ENCODE measurements at regions not wholly inside any gene's neighbourhood (a gene's known extent, or its start where the extent isn't known, plus 50 kb on each side); places are given as distances from the start of the nearest gene placed in this dataset.
"Not testable (repeated sequence)": the region's sequence is repeated elsewhere in the genome, so short reads cannot be mapped to it uniquely, and the experiment has no call there.

DNA sequence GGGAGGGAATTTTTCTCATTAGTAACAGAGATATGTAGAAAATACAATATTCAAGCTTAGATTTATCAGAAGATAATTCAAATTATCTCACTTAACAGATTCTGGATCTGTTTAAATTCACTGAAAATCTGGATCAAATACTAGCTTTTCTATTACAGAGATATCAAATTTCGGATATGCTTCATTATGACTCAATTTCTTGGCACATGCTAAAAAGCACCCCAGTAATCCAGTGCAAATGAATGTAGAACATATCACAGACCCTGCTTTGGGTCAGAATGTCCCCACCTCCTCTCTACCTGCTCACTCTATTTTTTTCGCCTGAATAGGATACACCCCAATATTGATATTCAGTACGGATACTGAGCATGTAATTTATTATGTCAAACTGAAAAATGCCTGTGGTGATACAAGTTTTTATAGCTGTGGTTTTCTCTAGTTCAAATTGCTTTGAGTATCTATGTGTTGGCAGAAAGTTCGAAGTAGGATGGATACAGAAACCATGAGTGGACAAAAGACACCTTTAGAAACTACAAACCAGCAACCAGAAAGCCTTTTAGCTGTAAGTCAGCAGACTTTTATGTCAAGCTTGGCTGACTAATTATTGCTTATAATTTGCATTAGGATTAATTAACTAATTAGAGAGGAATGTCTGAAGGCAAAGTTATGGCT is 290.0 kb downstream of the TFAP2B start:
- Mint-ChIP-seq H3K4me3 (no peak overlapping the region), H3K27ac (no peak overlapping the region), H3K4me1 (no peaks in the 10 kb centered on the region), H3K9me3 (peaks cover 5 to 8% of the 10 kb centered on the region in 2 donors), H3K27me3 (no peaks in the 10 kb centered on the region)
- ATAC-seq = no peak
- no peak for DNase-seq

DNA sequence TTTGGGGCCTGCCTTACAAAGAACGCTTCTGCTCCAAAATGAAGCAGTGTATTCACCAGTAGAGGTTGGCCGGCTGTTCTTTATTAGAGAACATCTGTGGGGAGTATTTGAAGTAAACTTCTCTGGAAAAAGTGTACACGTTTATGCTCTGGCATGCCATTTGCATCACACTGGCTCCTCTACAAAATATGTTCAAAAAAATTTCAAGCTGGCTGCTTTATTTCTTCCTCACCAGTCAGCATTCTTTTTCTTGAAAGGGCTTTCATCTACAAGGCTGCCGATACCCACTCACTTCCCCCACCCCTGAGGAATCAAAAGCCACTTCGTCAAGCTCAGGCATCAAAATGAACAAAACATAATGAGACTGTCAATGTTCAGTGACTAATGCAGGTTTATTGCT is 294.1 kb downstream of the TFAP2B start:
- no peaks in the 10 kb centered on the region for H3K9me3 Mint-ChIP-seq
- H3K27me3 Mint-ChIP-seq = no peaks in the 10 kb centered on the region
- ATAC-seq (no peak), DNase-seq (no peak)
- H3K4me3 Mint-ChIP-seq = no peak overlapping the region
- H3K27ac Mint-ChIP-seq = no peak overlapping the region
- no peaks in the 10 kb centered on the region for H3K4me1 Mint-ChIP-seq

DNA sequence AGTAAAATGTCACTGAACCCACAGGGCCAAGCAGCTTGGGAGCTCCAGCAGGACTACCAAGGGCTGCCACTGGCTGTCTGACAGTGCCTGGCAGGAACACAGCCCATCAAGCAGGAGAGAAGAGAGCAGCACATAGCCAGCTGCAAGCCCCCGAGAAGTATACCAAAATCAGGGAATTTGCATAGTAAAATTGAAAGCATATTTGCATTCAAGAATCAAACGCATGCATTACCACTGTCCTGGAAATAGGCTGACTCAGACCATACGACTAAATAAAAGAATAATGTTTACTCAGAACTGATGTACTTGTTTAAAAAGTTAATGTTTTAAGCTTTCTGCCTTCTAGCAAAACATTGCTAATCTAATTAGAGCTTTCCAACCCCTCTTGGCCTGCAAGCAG is 298.1 kb downstream of the TFAP2B start:
- Mint-ChIP-seq H3K4me1 (no peaks in the 10 kb centered on the region), H3K4me3 (no peak overlapping the region), H3K27ac (no peak overlapping the region), H3K9me3 (no peaks in the 10 kb centered on the region), H3K27me3 (no peaks in the 10 kb centered on the region)
- DNase-seq = no peak
- no peak for ATAC-seq

DNA sequence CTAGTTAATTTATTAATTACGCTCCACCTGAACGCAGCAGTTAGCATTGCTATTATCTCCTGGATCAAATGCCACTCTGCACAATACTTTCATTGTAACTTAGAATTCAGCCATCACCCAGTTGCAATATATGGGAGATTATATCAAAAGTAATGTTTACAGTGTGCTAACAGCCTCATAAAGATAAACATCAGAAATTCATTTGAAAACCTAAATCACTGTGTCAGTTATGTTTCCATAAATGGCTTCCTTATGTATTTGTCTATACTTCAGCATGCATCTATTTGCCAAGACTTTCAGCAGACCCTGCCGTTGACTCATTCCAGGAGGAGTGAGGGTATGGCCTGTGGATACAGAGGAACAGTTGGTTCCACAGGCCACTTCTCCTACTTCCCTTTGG is 300.1 kb downstream of the TFAP2B start:
- H3K9me3 Mint-ChIP-seq = no peaks in the 10 kb centered on the region
- no peak overlapping the region for H3K27ac Mint-ChIP-seq
- H3K27me3 Mint-ChIP-seq = no peaks in the 10 kb centered on the region
- DNase-seq (no peak), ATAC-seq (no peak)
- H3K4me1 Mint-ChIP-seq = no peaks in the 10 kb centered on the region
- no peak overlapping the region for H3K4me3 Mint-ChIP-seq

DNA sequence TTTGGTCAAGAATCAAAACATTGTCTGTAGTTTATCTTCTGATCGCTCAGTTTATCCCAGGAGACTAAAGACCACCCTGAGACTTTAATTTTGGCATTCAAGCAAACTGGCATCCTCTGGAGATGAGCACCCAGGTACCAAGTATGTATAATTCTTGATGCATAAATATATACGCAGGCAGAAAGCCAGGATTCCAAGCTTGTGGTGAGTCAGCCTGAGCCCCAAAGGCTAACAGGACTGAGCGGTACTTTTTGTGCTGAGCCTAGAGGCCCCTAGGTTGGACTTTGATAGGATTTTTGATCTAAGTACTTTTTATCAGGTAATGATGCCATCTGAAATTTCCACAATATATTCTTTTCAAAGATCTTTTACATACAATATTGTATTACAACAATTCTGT is 301.3 kb downstream of the TFAP2B start:
- no peak for DNase-seq
- Mint-ChIP-seq H3K9me3 (no peaks in the 10 kb centered on the region), H3K4me1 (no peaks in the 10 kb centered on the region), H3K27ac (no peak overlapping the region), H3K27me3 (no peaks in the 10 kb centered on the region), H3K4me3 (no peak overlapping the region)
- ATAC-seq = no peak

DNA sequence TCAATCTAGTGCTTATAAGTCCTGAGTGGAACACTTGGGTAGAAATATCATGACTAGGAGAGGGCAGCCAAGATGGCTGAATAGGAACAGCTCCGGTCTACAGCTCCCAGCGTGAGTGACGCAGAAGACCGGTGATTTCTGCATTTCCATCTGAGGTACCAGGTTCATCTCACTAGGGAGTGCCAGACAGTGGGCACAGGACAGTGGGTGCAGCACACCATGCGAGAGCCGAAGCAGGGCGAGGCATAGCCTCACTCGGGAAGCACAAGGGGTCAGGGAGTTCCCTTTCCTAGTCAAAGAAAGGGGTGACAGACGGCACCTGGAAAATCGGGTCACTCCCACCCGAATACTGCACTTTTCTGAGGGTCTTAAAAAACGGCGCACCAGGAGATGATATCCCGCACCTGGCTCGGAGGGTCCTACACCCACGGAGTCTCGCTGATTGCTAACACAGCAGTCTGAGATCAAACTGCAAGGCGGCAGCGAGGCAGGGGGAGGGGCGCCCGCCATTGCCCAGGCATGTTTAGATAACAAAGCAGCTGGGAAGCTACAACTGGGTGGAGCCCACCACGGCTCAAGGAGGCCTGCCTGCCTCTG is 302.8 kb downstream of the TFAP2B start:
- not testable (repeated sequence) for ATAC-seq, H3K4me1 Mint-ChIP-seq, H3K27me3 Mint-ChIP-seq, H3K27ac Mint-ChIP-seq, H3K4me3 Mint-ChIP-seq, H3K9me3 Mint-ChIP-seq, DNase-seq

DNA sequence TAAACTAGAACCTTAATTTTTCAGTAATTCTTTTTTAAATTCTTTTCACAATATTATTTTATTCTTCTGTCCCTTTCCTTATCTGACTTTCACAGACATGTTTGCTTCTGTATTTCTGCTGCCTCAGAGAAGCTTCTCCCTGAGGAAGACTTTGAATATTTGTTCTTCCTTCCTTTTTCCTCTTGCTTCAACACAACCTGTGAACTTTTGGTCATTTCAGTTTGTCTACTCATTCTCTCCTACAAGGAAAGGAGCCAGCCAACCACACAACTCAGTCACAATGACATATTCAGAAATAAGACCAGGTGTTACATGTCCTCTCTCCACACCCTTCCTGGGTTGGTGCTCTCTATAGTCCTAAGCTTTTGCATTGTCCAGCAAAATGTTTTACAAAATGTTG is 310.4 kb downstream of the TFAP2B start:
- H3K4me1 Mint-ChIP-seq = no peaks in the 10 kb centered on the region
- ATAC-seq = no peak
- no peak for DNase-seq
- no peaks in the 10 kb centered on the region for H3K27me3 Mint-ChIP-seq
- H3K4me3 Mint-ChIP-seq = no peak overlapping the region
- H3K9me3 Mint-ChIP-seq = peaks cover 6 to 21% of the 10 kb centered on the region in 2 donors
- no peak overlapping the region for H3K27ac Mint-ChIP-seq

DNA sequence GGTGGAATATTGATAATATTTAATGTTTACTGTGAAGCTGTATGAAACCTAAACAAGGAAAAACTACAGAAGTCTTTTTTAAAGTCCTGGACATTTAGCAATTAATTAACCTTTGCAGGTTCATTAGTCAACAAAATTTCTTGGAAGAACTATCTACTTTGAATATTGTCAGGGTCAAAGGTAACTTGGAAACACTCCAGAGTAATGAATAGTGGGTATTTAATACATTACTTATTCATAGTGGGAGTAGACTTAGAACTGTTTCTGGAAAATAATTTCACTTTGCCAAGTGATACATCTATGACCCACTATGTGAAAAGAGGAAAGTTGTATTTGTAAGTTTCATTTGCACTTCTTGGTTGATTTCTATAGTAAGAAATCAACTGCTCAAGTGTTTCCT is 319.1 kb downstream of the TFAP2B start:
- H3K27me3 Mint-ChIP-seq = no peaks in the 10 kb centered on the region
- H3K9me3 Mint-ChIP-seq = peaks cover 0 to 30% of the 10 kb centered on the region in 2 donors
- DNase-seq = no peak
- no peaks in the 10 kb centered on the region for H3K4me1 Mint-ChIP-seq
- no peak overlapping the region for H3K4me3 Mint-ChIP-seq
- ATAC-seq = no peak
- H3K27ac Mint-ChIP-seq = no peak overlapping the region

DNA sequence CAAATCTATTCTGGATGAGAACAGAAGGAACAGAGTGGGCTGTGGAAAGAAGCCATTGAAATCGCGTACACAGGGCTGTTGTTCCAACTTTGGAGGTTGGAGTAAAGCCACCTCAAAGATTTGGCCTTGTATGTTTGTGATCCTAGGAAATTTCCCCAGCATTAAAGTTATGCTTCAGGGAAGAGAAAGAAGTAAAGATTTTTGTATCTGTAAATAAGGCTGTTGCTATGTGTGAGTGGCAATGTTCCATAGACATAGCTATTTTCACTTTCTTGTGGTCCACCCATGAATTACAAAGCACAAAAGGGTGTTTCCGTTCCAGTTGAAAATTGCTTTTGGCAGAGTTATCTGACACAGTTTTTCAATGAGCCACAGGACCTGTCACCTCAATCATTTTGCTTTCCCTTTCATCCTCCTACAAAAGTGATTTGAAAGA is 321.3 kb downstream of the TFAP2B start:
- no peaks in the 10 kb centered on the region for H3K27me3 Mint-ChIP-seq
- no peak overlapping the region for H3K4me3 Mint-ChIP-seq
- H3K9me3 Mint-ChIP-seq = peaks cover 0 to 23% of the 10 kb centered on the region in 2 donors
- no peak overlapping the region for H3K27ac Mint-ChIP-seq
- H3K4me1 Mint-ChIP-seq = no peaks in the 10 kb centered on the region
- ATAC-seq (no peak), DNase-seq (no peak)

DNA sequence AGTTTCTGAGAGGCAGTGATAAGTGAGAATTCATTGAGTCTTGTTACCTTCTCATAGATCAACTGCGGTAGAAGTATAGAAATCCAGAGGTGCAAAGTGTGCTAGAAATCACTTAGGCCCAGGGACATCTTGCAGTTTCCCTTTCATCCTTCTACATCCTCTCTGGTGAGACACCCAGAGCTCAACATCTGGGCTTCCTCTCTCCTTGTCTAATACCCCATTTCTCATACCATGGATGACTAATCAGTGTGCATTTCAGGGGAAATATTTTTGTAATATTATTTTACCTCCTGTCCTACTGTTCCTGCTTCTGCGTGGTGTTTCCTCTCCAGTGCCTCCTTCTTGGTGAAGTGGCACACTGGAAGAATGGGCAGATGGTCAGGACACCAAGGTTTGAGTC is 322.4 kb downstream of the TFAP2B start:
- no peak for ATAC-seq
- DNase-seq = no peak

DNA sequence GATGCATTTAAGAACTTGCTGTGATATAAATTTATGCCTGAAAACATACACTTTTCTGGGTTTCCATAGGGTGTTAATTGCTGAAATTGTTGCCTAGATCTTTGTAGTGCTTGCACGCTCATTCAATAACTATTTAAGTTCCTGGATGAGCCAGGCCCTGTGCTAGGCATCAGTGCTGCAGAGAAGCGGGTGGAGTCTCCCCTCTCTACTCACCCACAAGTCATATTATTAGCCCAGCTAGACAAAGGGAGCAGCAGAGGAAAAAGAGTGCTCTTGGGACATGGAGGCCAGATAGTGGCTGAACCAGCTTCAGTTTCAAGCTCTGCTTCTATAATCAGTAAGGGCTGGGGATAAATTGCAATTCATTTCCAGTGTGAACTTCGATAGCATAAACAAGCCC is 329.1 kb downstream of the TFAP2B start:
- Mint-ChIP-seq H3K27me3 (no peaks in the 10 kb centered on the region), H3K4me1 (no peaks in the 10 kb centered on the region), H3K4me3 (no peak overlapping the region), H3K9me3 (peaks cover 0 to 16% of the 10 kb centered on the region in 2 donors), H3K27ac (no peak overlapping the region)
- no peak for DNase-seq
- ATAC-seq = no peak

More for the DNA sequence above, 322.4 kb downstream of the TFAP2B start:
- Mint-ChIP-seq H3K4me1 (no peaks in the 10 kb centered on the region), H3K9me3 (peaks cover 0 to 14% of the 10 kb centered on the region in 2 donors), H3K27me3 (no peaks in the 10 kb centered on the region), H3K4me3 (no peak overlapping the region), H3K27ac (no peak overlapping the region)

DNA sequence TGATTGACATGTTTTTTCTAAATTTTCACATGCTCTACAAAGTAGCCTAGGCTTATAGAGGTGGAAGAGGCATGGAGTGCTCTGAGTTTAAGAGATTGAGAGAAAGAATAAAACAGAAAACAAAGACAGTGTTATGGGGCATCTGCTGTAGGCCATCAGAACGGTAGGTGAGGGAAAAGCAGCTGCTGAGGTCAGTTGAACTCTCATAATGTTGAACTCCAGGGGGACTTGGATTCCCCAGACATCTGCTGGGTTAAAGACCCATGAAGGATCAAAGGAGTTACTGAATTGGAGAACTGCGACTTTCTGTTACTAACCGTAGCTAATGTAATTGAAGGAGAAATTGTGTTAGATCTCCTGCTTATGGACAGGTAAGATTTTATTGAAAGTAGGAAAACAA is 333.9 kb downstream of the TFAP2B start:
- Mint-ChIP-seq H3K27ac (no peak overlapping the region), H3K27me3 (no peaks in the 10 kb centered on the region), H3K9me3 (peaks cover 9% of the 10 kb centered on the region in 2 donors), H3K4me3 (no peak overlapping the region), H3K4me1 (no peaks in the 10 kb centered on the region)
- DNase-seq = no peak
- no peak for ATAC-seq

DNA sequence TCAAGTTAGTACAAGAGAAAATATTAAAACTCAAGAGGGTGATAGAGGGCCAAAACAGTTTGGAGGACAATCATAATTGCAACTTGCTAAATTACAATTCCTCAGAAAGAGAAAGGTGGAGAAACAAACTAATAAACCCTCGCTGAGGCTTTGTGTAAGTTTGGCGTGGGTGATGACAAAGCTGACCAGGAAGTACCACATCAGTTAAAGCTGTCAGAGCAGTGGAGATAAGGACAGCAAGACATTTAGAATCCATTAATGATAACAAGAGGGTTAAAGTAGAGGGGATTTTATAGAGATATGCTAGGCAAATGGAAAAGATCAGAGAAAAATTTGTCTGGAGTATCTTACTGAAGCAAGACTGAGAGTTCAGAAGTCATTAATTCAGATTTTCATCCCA is 334.4 kb downstream of the TFAP2B start:
- Mint-ChIP-seq H3K9me3 (peaks cover 9% of the 10 kb centered on the region in 2 donors), H3K4me1 (no peaks in the 10 kb centered on the region), H3K27me3 (no peaks in the 10 kb centered on the region), H3K4me3 (no peak overlapping the region), H3K27ac (no peak overlapping the region)
- DNase-seq = no peak
- ATAC-seq = no peak

DNA sequence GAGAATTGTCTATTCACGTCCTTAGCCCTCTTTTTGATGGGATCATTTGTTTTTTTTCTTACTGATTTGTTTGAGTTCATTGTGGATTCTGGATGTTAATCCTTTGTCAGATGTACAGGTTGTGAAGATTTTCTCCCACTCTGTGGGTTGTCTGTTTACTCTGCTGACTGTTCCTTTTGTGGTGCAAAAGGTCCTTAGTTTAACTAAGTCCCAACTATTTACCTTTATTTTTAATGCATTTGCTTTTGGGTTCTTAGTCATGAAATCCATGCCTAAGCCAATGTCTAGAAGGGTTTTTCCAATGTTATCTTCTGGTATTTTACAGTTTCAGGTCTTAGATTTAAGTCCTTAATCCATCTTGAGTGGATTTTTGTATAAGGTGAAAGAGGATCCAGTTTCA is 336.3 kb downstream of the TFAP2B start:
- not testable (repeated sequence) for ATAC-seq, H3K4me1 Mint-ChIP-seq, H3K27me3 Mint-ChIP-seq, H3K9me3 Mint-ChIP-seq, H3K27ac Mint-ChIP-seq, DNase-seq, H3K4me3 Mint-ChIP-seq

DNA sequence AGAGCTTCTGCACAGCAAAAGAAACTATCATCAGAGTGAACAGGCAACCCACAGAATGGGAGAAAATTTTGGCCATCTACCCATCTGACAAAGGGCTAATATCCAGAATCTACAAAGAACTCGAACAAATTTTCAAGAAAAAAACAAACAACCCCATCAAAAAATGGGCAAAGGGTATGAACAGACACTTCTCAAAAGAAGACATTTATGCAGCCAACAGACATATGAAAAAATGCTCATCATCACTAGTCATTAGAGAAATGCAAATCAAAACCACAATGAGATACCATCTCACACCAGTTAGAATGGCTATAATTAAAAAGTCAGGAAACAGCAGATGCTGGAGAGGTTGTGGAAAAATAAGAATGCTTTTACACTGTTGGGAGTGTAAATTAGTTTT is 340.6 kb downstream of the TFAP2B start:
- H3K27me3 Mint-ChIP-seq, DNase-seq, ATAC-seq, H3K4me3 Mint-ChIP-seq, H3K4me1 Mint-ChIP-seq, H3K27ac Mint-ChIP-seq, H3K9me3 Mint-ChIP-seq: not testable (repeated sequence)

DNA sequence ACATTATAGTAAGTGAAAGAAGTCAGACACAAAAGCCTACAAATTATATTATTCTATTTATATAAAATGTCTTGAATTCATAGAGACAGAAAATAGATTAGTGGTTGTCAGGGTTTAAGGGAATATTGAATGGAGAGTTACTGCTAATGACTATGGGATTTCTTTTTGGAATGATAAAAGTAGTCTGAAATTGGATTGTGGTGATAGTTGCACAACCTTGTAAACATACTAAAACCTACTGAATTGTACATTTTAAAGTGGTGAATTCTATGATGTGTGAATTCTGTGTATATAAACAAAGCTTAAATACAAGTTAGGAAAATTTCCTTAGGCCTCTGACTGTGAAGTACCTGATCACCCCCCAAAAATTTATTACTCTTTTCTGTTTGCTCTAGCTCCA is 343.1 kb downstream of the TFAP2B start:
- no peaks in the 10 kb centered on the region for H3K4me1 Mint-ChIP-seq
- no peaks in the 10 kb centered on the region for H3K27me3 Mint-ChIP-seq

More for the DNA sequence above, 343.1 kb downstream of the TFAP2B start:
- ATAC-seq (no peak), DNase-seq (no peak)
- Mint-ChIP-seq H3K27ac (no peak overlapping the region), H3K4me3 (no peak overlapping the region), H3K9me3 (peaks cover 0 to 3% of the 10 kb centered on the region in 2 donors)
